Coronary artery (tissue), 2 donors: ENCODE measurements at regions not wholly inside any gene's neighbourhood (a gene's known extent, or its start where the extent isn't known, plus 50 kb on each side); places are given as distances from the start of the nearest gene placed in this dataset.

Source experiments
- DNase-seq: peaks from one replicate; pipeline ENCODE4 v3.0.0-alpha.2; 2017; ENCODE audit warnings: low spot score
- H3K27ac ChIP-seq, 2 donors: fragments of 200-600 bp; sonication (generic); one replicate each; pipeline ENCODE4 v1.5.1; 2016 to 2019
- H3K4me3 ChIP-seq: fragments of 200-600 bp; sonication (generic); 2 replicates; pipeline ENCODE4 v1.5.1; 2016; ENCODE audit warnings: mild to moderate bottlenecking, moderate library complexity
- CTCF ChIP-seq: fragments of 200-600 bp; sonication (generic); IDR thresholded peaks from one replicate; pipeline ENCODE4 v1.5.1; 2019; ENCODE audit warnings: antibody characterized with exemption

- no peak overlapping the region for H3K27ac ChIP-seq
- no peak for TF ChIP-seq CTCF
- H3K4me3 ChIP-seq = no peak overlapping the region
- no peak for DNase-seq
These were observed 212.9 kb upstream of the NAV3 start for GRCh38 chr12:77617818-77618217.

GRCh38 chr12:77615332-77615731 is 215.4 kb upstream of the NAV3 start:
- TF ChIP-seq CTCF = no peak
- Histone ChIP-seq H3K4me3 (no peak overlapping the region), H3K27ac (no peak overlapping the region)
- no peak for DNase-seq

GRCh38 chr12:77613411-77613810 is 217.3 kb upstream of the NAV3 start:
- TF ChIP-seq CTCF = no peak
- no peak for DNase-seq
- Histone ChIP-seq H3K4me3 (no peak overlapping the region), H3K27ac (no peak overlapping the region)

- Histone ChIP-seq H3K27ac (no peak overlapping the region), H3K4me3 (no peak overlapping the region)
- DNase-seq = no peak
- TF ChIP-seq CTCF = no peak
These were observed 220.2 kb upstream of the NAV3 start for GRCh38 chr12:77610446-77610845.

GRCh38 chr12:77609016-77609415 is 221.7 kb upstream of the NAV3 start:
- TF ChIP-seq CTCF = no peak
- no peak for DNase-seq
- Histone ChIP-seq H3K27ac (no peak overlapping the region), H3K4me3 (no peak overlapping the region)

- DNase-seq = no peak
These were observed 222.3 kb upstream of the NAV3 start for GRCh38 chr12:77608271-77608824.

More at GRCh38 chr12:77608271-77608824, 222.3 kb upstream of the NAV3 start:
- no peak overlapping the region for H3K27ac ChIP-seq
- H3K4me3 ChIP-seq = no peak overlapping the region
- TF ChIP-seq CTCF = no peak
